Nucleus accumbens (tissue), 56 donors: ENCODE measurements at regions not wholly inside any gene's neighbourhood (a gene's known extent, or its start where the extent isn't known, plus 50 kb on each side); places are given as distances from the start of the nearest gene placed in this dataset.

Experiments used
- DNase-seq, 56 donors: peaks; one replicate each; lab custom pipeline; 2025; lab: John Stamatoyannopoulos, UW

GRCh38 chr6:159373670-159374069 lies 204.5 kb downstream of the FNDC1 start:
- no peak for DNase-seq

- DNase-seq, result no peak
Observed at GRCh38 chr6:159372333-159372732, 203.1 kb downstream of the FNDC1 start.

GRCh38 chr6:159360306-159360705 lies 191.1 kb downstream of the FNDC1 start:
- DNase-seq, result no peak

- no peak for DNase-seq
Observed at GRCh38 chr6:159359581-159360297, 190.5 kb downstream of the FNDC1 start.

GRCh38 chr6:159358562-159358961 lies 189.4 kb downstream of the FNDC1 start:
- DNase-seq, result no peak

- DNase-seq, result no peak
Observed at GRCh38 chr6:159357211-159357915, 188.2 kb downstream of the FNDC1 start.

- DNase-seq, result no peak
Observed at GRCh38 chr6:159353193-159353592, 184.0 kb downstream of the FNDC1 start.

GRCh38 chr6:159351707-159352106 lies 182.5 kb downstream of the FNDC1 start:
- DNase-seq, result no peak

- no peak for DNase-seq
Observed at GRCh38 chr6:159349915-159350314, 180.7 kb downstream of the FNDC1 start.

GRCh38 chr6:159343709-159344108 lies 174.5 kb downstream of the FNDC1 start:
- no peak for DNase-seq

GRCh38 chr6:159342146-159342545 lies 172.9 kb downstream of the FNDC1 start:
- no peak for DNase-seq

- no peak for DNase-seq
Observed at GRCh38 chr6:159334068-159334467, 164.9 kb downstream of the FNDC1 start.

GRCh38 chr6:159331451-159331850 lies 162.3 kb downstream of the FNDC1 start:
- no peak for DNase-seq

GRCh38 chr6:159329081-159329480 lies 159.9 kb downstream of the FNDC1 start:
- DNase-seq, result no peak

GRCh38 chr6:159328052-159328451 lies 158.9 kb downstream of the FNDC1 start:
- no peak for DNase-seq

GRCh38 chr6:159325476-159325875 lies 156.3 kb downstream of the FNDC1 start:
- DNase-seq, result no peak

GRCh38 chr6:159324596-159324995 lies 155.4 kb downstream of the FNDC1 start:
- DNase-seq, result no peak
